Sigmoid colon (tissue), 4 donors: ENCODE measurements at regions not wholly inside any gene's neighbourhood (a gene's known extent, or its start where the extent isn't known, plus 50 kb on each side); places are given as distances from the start of the nearest gene placed in this dataset.

Source experiments
- EP300 ChIP-seq, 4 donors: sonication (generic); formaldehyde crosslinking; IDR thresholded peaks; one replicate each; pipeline ENCODE4 v1.6.1; 2017; ENCODE audit warnings: antibody characterized with exemption in 4 of 4
- POLR2A ChIP-seq, 2 donors: fragments of 450-650 bp; IDR thresholded peaks; one replicate each; pipeline ENCODE4 v1.6.1; 2016; ENCODE audit warnings: antibody characterized with exemption in 2 of 2, mild to moderate bottlenecking in 2 of 2, moderate library complexity in 2 of 2
- TF ChIP-seq, protein P1 (sequence below), 4 experiments: fragments of 450-650 bp in 3 of 4; fragments of 200-600 bp in 1 of 4; IDR thresholded peaks; one replicate each; pipeline ENCODE4 v1.5.1; 2016 to 2019; ENCODE audit warnings: antibody characterized with exemption in 4 of 4, mild to moderate bottlenecking in 3 of 4, moderate library complexity in 2 of 4

DNA sequence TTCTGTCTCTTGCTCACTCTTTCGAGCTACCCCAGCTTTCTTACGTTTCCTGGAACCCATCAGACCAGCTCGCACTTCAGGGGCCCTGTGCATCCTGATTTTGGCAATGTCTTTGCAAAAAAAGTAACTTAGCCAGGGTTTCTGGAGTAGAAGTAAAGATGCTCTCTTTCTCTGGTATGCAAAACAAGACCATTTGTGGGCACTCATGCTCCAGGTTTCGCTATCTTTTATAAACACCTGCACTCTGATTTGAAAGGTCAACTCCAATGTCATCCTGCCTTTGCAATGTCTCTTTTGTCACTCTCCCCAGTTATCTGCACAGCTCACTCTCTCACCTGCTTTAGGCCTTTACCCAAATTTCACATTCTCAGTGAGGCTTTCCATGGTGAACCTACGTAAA, 869.1 kb downstream of the QKI start:
- TF ChIP-seq, protein P1, sequence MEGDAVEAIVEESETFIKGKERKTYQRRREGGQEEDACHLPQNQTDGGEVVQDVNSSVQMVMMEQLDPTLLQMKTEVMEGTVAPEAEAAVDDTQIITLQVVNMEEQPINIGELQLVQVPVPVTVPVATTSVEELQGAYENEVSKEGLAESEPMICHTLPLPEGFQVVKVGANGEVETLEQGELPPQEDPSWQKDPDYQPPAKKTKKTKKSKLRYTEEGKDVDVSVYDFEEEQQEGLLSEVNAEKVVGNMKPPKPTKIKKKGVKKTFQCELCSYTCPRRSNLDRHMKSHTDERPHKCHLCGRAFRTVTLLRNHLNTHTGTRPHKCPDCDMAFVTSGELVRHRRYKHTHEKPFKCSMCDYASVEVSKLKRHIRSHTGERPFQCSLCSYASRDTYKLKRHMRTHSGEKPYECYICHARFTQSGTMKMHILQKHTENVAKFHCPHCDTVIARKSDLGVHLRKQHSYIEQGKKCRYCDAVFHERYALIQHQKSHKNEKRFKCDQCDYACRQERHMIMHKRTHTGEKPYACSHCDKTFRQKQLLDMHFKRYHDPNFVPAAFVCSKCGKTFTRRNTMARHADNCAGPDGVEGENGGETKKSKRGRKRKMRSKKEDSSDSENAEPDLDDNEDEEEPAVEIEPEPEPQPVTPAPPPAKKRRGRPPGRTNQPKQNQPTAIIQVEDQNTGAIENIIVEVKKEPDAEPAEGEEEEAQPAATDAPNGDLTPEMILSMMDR (IDR thresholded peaks at IDR 0.05), result no peak
- TF ChIP-seq EP300 (IDR thresholded peaks at IDR 0.05), result no peak
- no peak for TF ChIP-seq POLR2A (IDR thresholded peaks at IDR 0.05)
